HG03196 (cell line): ENCODE measurements at regions not wholly inside any gene's neighbourhood (a gene's known extent, or its start where the extent isn't known, plus 50 kb on each side); places are given as distances from the start of the nearest gene placed in this dataset.

Experiments
- ATAC-seq: cut with Tn5 transposase; IDR thresholded peaks from one replicate; pipeline ENCODE4 v1.9.1; 2021; ENCODE audit not compliant: unreplicated experiment

- no peak for ATAC-seq
These were observed 74.4 kb upstream of the COPS8 start for GRCh38 chr2:237011206-237011795.

GRCh38 chr2:237012004-237012403 is 73.7 kb upstream of the COPS8 start:
- ATAC-seq: no peak

- no peak for ATAC-seq
These were observed 73.0 kb upstream of the COPS8 start for GRCh38 chr2:237012577-237013267.

GRCh38 chr2:237016121-237016915 is 69.4 kb upstream of the COPS8 start:
- no peak for ATAC-seq

- ATAC-seq: no peak
These were observed 65.6 kb upstream of the COPS8 start for GRCh38 chr2:237020090-237020489.

GRCh38 chr2:237022533-237022932 is 63.2 kb upstream of the COPS8 start:
- no peak for ATAC-seq

GRCh38 chr2:237024255-237024654 is 61.4 kb upstream of the COPS8 start:
- no peak for ATAC-seq

- ATAC-seq: no peak
These were observed 60.4 kb upstream of the COPS8 start for GRCh38 chr2:237025090-237025865.

GRCh38 chr2:237026981-237027711 is 58.5 kb upstream of the COPS8 start:
- no peak for ATAC-seq

- ATAC-seq: no peak
These were observed 58.0 kb upstream of the COPS8 start for GRCh38 chr2:237027712-237028029.

- ATAC-seq: no peak
These were observed 55.3 kb upstream of the COPS8 start for GRCh38 chr2:237030382-237030781.

GRCh38 chr2:237033536-237034060 is 52.1 kb upstream of the COPS8 start:
- ATAC-seq: no peak

GRCh38 chr2:237035781-237036475 is 49.8 kb upstream of the COPS8 start:
- no peak for ATAC-seq
